Neural progenitor cell (in vitro differentiated cells): ENCODE measurements at regions not wholly inside any gene's neighbourhood (a gene's known extent, or its start where the extent isn't known, plus 50 kb on each side); places are given as distances from the start of the nearest gene placed in this dataset.
A peak's percentile ranks its signal among the peaks of the same experiment; 100 is the strongest.

Source experiments
- DNase-seq: peaks from one replicate; pipeline ENCODE4 v3.0.0-alpha.2; 2016; ENCODE audit warnings: low spot score
- H2AFZ ChIP-seq: fragments of 200-600 bp; sonication (generic); replicated peaks from 2 replicates; pipeline ENCODE4 v1.6.1; 2016; ENCODE audit warnings: antibody characterized with exemption
- H3F3A ChIP-seq: fragments of 200-600 bp; sonication (generic); 2 replicates; pipeline ENCODE4 v1.6.1; 2016; ENCODE audit warnings: antibody characterized with exemption, low read depth
- H3K27ac ChIP-seq: fragments of 200-600 bp; sonication (generic); 2 replicates; pipeline ENCODE4 v1.5.1; 2016; ENCODE audit warnings: mild to moderate bottlenecking
- H3K27me3 ChIP-seq: fragments of 200-600 bp; sonication (generic); 2 replicates; pipeline ENCODE4 v1.6.1; 2016; ENCODE audit warnings: mild to moderate bottlenecking, moderate library complexity
- H3K36me3 ChIP-seq: fragments of 200-600 bp; sonication (generic); 2 replicates; pipeline ENCODE4 v1.5.1; 2016
- H3K4me1 ChIP-seq: fragments of 200-600 bp; sonication (generic); 2 replicates; pipeline ENCODE4 v1.6.1; 2016; ENCODE audit warnings: mixed run types
- H3K4me2 ChIP-seq: fragments of 200-600 bp; sonication (generic); 2 replicates; pipeline ENCODE4 v1.6.1; 2016
- H3K4me3 ChIP-seq: fragments of 200-600 bp; sonication (generic); 2 replicates; pipeline ENCODE4 v1.5.1; 2016
- H3K79me2 ChIP-seq: fragments of 200-600 bp; sonication (generic); 2 replicates; pipeline ENCODE4 v1.6.1; 2016; ENCODE audit warnings: low read depth
- H3K9ac ChIP-seq: fragments of 200-600 bp; sonication (generic); 2 replicates; pipeline ENCODE4 v1.6.1; 2016
- H3K9me3 ChIP-seq: fragments of 200-600 bp; sonication (generic); 2 replicates; pipeline ENCODE4 v1.5.1; 2016; ENCODE audit warnings: low read depth
- H4K20me1 ChIP-seq: fragments of 200-600 bp; sonication (generic); 2 replicates; pipeline ENCODE4 v1.6.1; 2016; ENCODE audit warnings: low read depth
- H3K27ac Mint-ChIP-seq: 3 replicates; pipeline ENCODE4 v1.8.0; 2021; ENCODE audit warnings: mixed read lengths
- H3K27me3 Mint-ChIP-seq: 2 replicates; pipeline ENCODE4 v1.8.0; 2022; ENCODE audit warnings: low read depth, mild to moderate bottlenecking, inconsistent platforms, moderate library complexity, mixed read lengths; ENCODE audit not compliant: insufficient read depth
- H3K36me3 Mint-ChIP-seq: 3 replicates; pipeline ENCODE4 v1.8.0; 2021; ENCODE audit warnings: mixed read lengths
- H3K4me1 Mint-ChIP-seq: 3 replicates; pipeline ENCODE4 v1.8.0; 2021; ENCODE audit warnings: mixed read lengths
- H3K4me3 Mint-ChIP-seq: 3 replicates; pipeline ENCODE4 v1.8.0; 2021; ENCODE audit warnings: mild to moderate bottlenecking, moderate library complexity, mixed read lengths
- H3K9me3 Mint-ChIP-seq: 3 replicates; pipeline ENCODE4 v1.8.0; 2020; ENCODE audit warnings: mixed read lengths
- CTCF ChIP-seq: fragments of 200-600 bp; sonication (generic); IDR thresholded peaks from 2 replicates; pipeline ENCODE4 v1.5.1; 2017; ENCODE audit warnings: antibody characterized with exemption, mild to moderate bottlenecking
- EZH2 ChIP-seq: fragments of 200-600 bp; sonication (generic); IDR thresholded peaks from 2 replicates; pipeline ENCODE4 v1.6.1; 2017; ENCODE audit warnings: antibody characterized with exemption, mild to moderate bottlenecking, moderate library complexity
- EZH2phosphoT487 ChIP-seq: fragments of 200-600 bp; sonication (generic); IDR thresholded peaks from 2 replicates; pipeline ENCODE4 v1.6.1; 2017; ENCODE audit warnings: antibody characterized with exemption

- Histone ChIP-seq H3K9me3 (no peaks in the 10 kb centered on the region), H3K4me1 (peaks cover 9% of the 10 kb centered on the region), H3K4me2 (no peak overlapping the region), H3K27ac (no peak overlapping the region), H3K9ac (no peak overlapping the region), H3K79me2 (no peaks in the 10 kb centered on the region), H3K27me3 (no peaks in the 10 kb centered on the region), H3F3A (peaks cover 8% of the 10 kb centered on the region), H3K36me3 (no peaks in the 10 kb centered on the region), H3K4me3 (no peak overlapping the region), H4K20me1 (no peaks in the 10 kb centered on the region), H2AFZ (no peak overlapping the region)
- peaks cover 2% of the 10 kb centered on the region for H3K27me3 Mint-ChIP-seq
- no peak overlapping the region for H3K4me3 Mint-ChIP-seq
- H3K9me3 Mint-ChIP-seq = peaks cover 12% of the 10 kb centered on the region
- no peak for DNase-seq
- no peaks in the 10 kb centered on the region for H3K36me3 Mint-ChIP-seq
- TF ChIP-seq CTCF = no peak
- no peak for TF ChIP-seq EZH2
- no peak for TF ChIP-seq EZH2phosphoT487
- H3K4me1 Mint-ChIP-seq = no peaks in the 10 kb centered on the region
- H3K27ac Mint-ChIP-seq = no peak overlapping the region
Observed at GRCh38 chr15:96067677-96068076, 262.8 kb upstream of the NR2F2 start.

- Mint-ChIP-seq H3K9me3 (peaks cover 9% of the 10 kb centered on the region), H3K27ac (no peak overlapping the region), H3K4me1 (no peaks in the 10 kb centered on the region), H3K27me3 (peaks cover 2% of the 10 kb centered on the region), H3K4me3 (no peak overlapping the region), H3K36me3 (no peaks in the 10 kb centered on the region)
- Histone ChIP-seq H4K20me1 (no peaks in the 10 kb centered on the region), H3K4me2 (no peak overlapping the region), H3K4me3 (no peak overlapping the region), H2AFZ (no peak overlapping the region), H3F3A (peaks cover 8% of the 10 kb centered on the region), H3K27ac (no peak overlapping the region), H3K27me3 (no peaks in the 10 kb centered on the region), H3K36me3 (no peaks in the 10 kb centered on the region), H3K79me2 (no peaks in the 10 kb centered on the region), H3K9ac (no peak overlapping the region), H3K9me3 (no peaks in the 10 kb centered on the region), H3K4me1 (peaks cover 9% of the 10 kb centered on the region)
- no peak for DNase-seq
- TF ChIP-seq EZH2phosphoT487 = no peak
- TF ChIP-seq EZH2 = no peak
- TF ChIP-seq CTCF = no peak
Observed at GRCh38 chr15:96068897-96069296, 261.6 kb upstream of the NR2F2 start.

- H3K9me3 ChIP-seq = no peaks in the 10 kb centered on the region
- H3K9ac ChIP-seq = no peak overlapping the region
- H4K20me1 ChIP-seq = no peaks in the 10 kb centered on the region
- Mint-ChIP-seq H3K9me3 (peaks cover 5% of the 10 kb centered on the region), H3K4me1 (no peaks in the 10 kb centered on the region), H3K36me3 (no peaks in the 10 kb centered on the region), H3K27me3 (peaks cover 2% of the 10 kb centered on the region), H3K4me3 (no peak overlapping the region), H3K27ac (no peak overlapping the region)
- H3K4me2 ChIP-seq = no peak overlapping the region
- H3F3A ChIP-seq = peaks cover 8% of the 10 kb centered on the region
- H3K79me2 ChIP-seq = no peaks in the 10 kb centered on the region
- no peaks in the 10 kb centered on the region for H3K36me3 ChIP-seq
- TF ChIP-seq CTCF (no peak), EZH2 (no peak), EZH2phosphoT487 (no peak)
- no peak overlapping the region for H3K4me3 ChIP-seq
- no peaks in the 10 kb centered on the region for H3K27me3 ChIP-seq
- H2AFZ ChIP-seq = peak overlapping the region; percentile 69
- peaks cover 9% of the 10 kb centered on the region for H3K4me1 ChIP-seq
- no peak overlapping the region for H3K27ac ChIP-seq
- DNase-seq = no peak
Observed at GRCh38 chr15:96070636-96071035, 259.9 kb upstream of the NR2F2 start.
